ENCODE measurements at regions not wholly inside any gene's neighbourhood (a gene's known extent, or its start where the extent isn't known, plus 50 kb on each side); places are given as distances from the start of the nearest gene placed in this dataset.

GRCh38 chr12:71027856-71028255 is 107.3 kb upstream of the PTPRR start:
- no peak for TF ChIP-seq NFIC (IDR thresholded peaks at IDR 0.05)
- no peak for TF ChIP-seq YY1 (IDR thresholded peaks at IDR 0.05; ENCODE audit: low read depth)
- no peak for TF ChIP-seq TAF1 (IDR thresholded peaks at IDR 0.05; ENCODE audit: low read depth)
- no peak for TF ChIP-seq CEBPB (IDR thresholded peaks at IDR 0.05)
- no peak for TF ChIP-seq EP300 (IDR thresholded peaks at IDR 0.05; ENCODE audit: borderline replicate concordance)
- no peak for TF ChIP-seq RAD21 (IDR thresholded peaks at IDR 0.05; ENCODE audit: low read depth)
- TF ChIP-seq CREB1 (IDR thresholded peaks at IDR 0.05; ENCODE audit: low read depth) = no peak
- no peak for TF ChIP-seq MAX (IDR thresholded peaks at IDR 0.05)
- no peak for TF ChIP-seq TEAD4 (IDR thresholded peaks at IDR 0.05)

GRCh38 chr12:71024827-71025226 is 104.3 kb upstream of the PTPRR start:
- TF ChIP-seq CEBPB (IDR thresholded peaks at IDR 0.05) = no peak
- no peak for TF ChIP-seq FOXM1 (IDR thresholded peaks at IDR 0.05; ENCODE audit: borderline replicate concordance, low read depth)
- no peak for TF ChIP-seq MAX (IDR thresholded peaks at IDR 0.05)
- no peak for TF ChIP-seq TAF1 (IDR thresholded peaks at IDR 0.05; ENCODE audit: low read depth)
- no peak for TF ChIP-seq TCF12 (IDR thresholded peaks at IDR 0.05; ENCODE audit: low read depth)
- TF ChIP-seq EGR1 (IDR thresholded peaks at IDR 0.05) = no peak
- TF ChIP-seq CREB1 (IDR thresholded peaks at IDR 0.05; ENCODE audit: low read depth) = no peak
- no peak for TF ChIP-seq ZBTB7A (IDR thresholded peaks at IDR 0.05; ENCODE audit: low read depth)
- no peak for TF ChIP-seq YY1 (IDR thresholded peaks at IDR 0.05; ENCODE audit: low read depth)
- no peak for TF ChIP-seq EP300 (IDR thresholded peaks at IDR 0.05; ENCODE audit: borderline replicate concordance)
- TF ChIP-seq RAD21 (IDR thresholded peaks at IDR 0.05; ENCODE audit: low read depth) = no peak

- TF ChIP-seq FOXM1 (IDR thresholded peaks at IDR 0.05; ENCODE audit: borderline replicate concordance, low read depth) (no peak), YY1 (IDR thresholded peaks at IDR 0.05; ENCODE audit: low read depth) (no peak), CEBPB (IDR thresholded peaks at IDR 0.05) (no peak)
These were observed 103.7 kb upstream of the PTPRR start for GRCh38 chr12:71024281-71024680.

- no peak for TF ChIP-seq TCF12 (IDR thresholded peaks at IDR 0.05; ENCODE audit: low read depth)
- TF ChIP-seq REST (IDR thresholded peaks at IDR 0.05; ENCODE audit: low read depth) = no peak
- TF ChIP-seq CEBPB (IDR thresholded peaks at IDR 0.05) = no peak
- TF ChIP-seq RAD21 (IDR thresholded peaks at IDR 0.05; ENCODE audit: low read depth) = no peak
- no peak for TF ChIP-seq EP300 (IDR thresholded peaks at IDR 0.05; ENCODE audit: borderline replicate concordance)
- no peak for TF ChIP-seq EGR1 (IDR thresholded peaks at IDR 0.05)
- TF ChIP-seq NFIC (IDR thresholded peaks at IDR 0.05) = no peak
- TF ChIP-seq USF1 (IDR thresholded peaks at IDR 0.05) = no peak
These were observed 101.0 kb upstream of the PTPRR start for GRCh38 chr12:71021491-71021890.

GRCh38 chr12:71019282-71019831 is 98.8 kb upstream of the PTPRR start:
- no peak for TF ChIP-seq EP300 (IDR thresholded peaks at IDR 0.05; ENCODE audit: borderline replicate concordance)

GRCh38 chr12:71018682-71019081 is 98.1 kb upstream of the PTPRR start:
- TF ChIP-seq CREB1 (IDR thresholded peaks at IDR 0.05; ENCODE audit: low read depth) (no peak), MAX (IDR thresholded peaks at IDR 0.05) (no peak), TAF1 (IDR thresholded peaks at IDR 0.05; ENCODE audit: low read depth) (no peak), TEAD4 (IDR thresholded peaks at IDR 0.05) (no peak), REST (IDR thresholded peaks at IDR 0.05; ENCODE audit: low read depth) (no peak), EP300 (IDR thresholded peaks at IDR 0.05; ENCODE audit: borderline replicate concordance) (no peak), YY1 (IDR thresholded peaks at IDR 0.05; ENCODE audit: low read depth) (no peak), USF1 (IDR thresholded peaks at IDR 0.05) (no peak), NFIC (IDR thresholded peaks at IDR 0.05) (no peak), TCF12 (IDR thresholded peaks at IDR 0.05; ENCODE audit: low read depth) (no peak), ZBTB7A (IDR thresholded peaks at IDR 0.05; ENCODE audit: low read depth) (no peak), RAD21 (IDR thresholded peaks at IDR 0.05; ENCODE audit: low read depth) (no peak), FOXM1 (IDR thresholded peaks at IDR 0.05; ENCODE audit: borderline replicate concordance, low read depth) (no peak), CEBPB (IDR thresholded peaks at IDR 0.05) (no peak), EGR1 (IDR thresholded peaks at IDR 0.05) (no peak)

All from Ishikawa (cell line).